ENCODE measurements at regions not wholly inside any gene's neighbourhood (a gene's known extent, or its start where the extent isn't known, plus 50 kb on each side); places are given as distances from the start of the nearest gene placed in this dataset.

DNA sequence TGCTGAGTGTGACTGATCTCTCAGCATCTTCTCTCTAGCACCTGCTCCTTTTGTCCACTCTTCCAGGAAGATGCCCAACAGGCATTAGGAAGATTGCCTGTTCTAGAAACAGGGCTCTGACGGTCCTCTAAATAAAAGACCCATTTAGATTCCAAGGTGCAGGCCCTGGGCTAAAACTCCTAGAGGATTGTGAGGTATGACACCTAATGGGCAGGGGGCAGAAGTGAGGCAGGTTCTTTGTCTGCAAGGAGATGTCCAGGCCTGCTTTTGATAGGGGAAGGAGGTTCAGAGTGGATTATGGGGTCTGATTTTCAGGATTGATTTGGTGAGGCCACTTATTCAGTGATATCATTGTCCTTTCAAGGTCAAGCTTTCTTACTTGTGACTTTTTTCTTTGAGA, 140.8 kb upstream of the TRPC7 start:
- TF ChIP-seq POLR2AphosphoS5 (IDR thresholded peaks at IDR 0.05; ENCODE audit: borderline replicate concordance, low read depth, low read length) (no peak), EZH2 (IDR thresholded peaks at IDR 0.05) (no peak)

Measured in SK-N-MC (cell line).